Lung microvascular endothelial cell (primary cell): ENCODE measurements at regions not wholly inside any gene's neighbourhood (a gene's known extent, or its start where the extent isn't known, plus 50 kb on each side); places are given as distances from the start of the nearest gene placed in this dataset.

Source experiments
- DNase-seq, 2 donors: peaks; one replicate each; pipeline versions ENCODE4 v3.0.0 to v3.0.0-alpha.2; 2010; ENCODE audit warnings: low read depth in 2 of 2

DNA sequence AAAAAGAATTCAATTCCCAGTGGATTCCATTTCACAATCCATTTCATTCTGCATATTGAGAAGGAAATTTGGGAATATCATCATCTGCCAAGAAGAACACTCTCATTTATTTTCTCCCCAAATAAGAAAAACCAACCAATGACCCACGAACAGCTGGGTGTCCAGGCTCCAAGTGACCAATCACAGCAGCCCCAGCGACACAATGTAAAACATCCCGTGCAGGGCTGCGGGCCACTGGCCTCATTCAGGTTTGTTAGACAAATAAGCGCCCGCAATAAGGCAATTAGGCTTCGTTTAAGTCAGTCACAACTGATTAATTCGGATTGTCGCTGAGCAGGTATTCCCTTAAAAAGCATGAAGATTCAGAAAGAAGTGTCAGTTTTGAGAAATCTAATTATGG, 378.6 kb downstream of the EIPR1 start:
- DNase-seq, result no peak

GRCh38 chr2:2993172-2993692, 384.4 kb downstream of the EIPR1 start:
- no peak for DNase-seq

- DNase-seq, result no peak
These were observed 385.0 kb downstream of the EIPR1 start for GRCh38 chr2:2992634-2993033.

- no peak for DNase-seq
These were observed 392.6 kb downstream of the EIPR1 start for GRCh38 chr2:2985020-2985419.

DNA sequence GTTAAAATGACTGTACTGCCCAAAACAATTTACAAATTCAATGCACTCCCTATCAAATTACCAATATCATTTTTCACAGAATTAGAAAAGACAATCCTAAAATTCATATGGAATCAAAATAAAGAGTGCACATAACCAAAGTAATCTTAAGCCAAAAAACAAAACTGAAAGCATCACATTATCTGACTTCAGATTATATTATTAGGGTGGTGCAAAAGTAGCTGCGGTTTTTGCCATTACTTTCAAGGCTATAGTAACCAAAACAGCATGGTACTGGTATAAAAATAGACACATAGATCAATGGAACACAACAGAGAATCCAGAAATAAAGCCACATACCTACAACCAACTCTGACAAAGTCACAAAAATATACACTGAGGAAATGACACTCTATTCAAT, 396.6 kb downstream of the EIPR1 start:
- no peak for DNase-seq

DNA sequence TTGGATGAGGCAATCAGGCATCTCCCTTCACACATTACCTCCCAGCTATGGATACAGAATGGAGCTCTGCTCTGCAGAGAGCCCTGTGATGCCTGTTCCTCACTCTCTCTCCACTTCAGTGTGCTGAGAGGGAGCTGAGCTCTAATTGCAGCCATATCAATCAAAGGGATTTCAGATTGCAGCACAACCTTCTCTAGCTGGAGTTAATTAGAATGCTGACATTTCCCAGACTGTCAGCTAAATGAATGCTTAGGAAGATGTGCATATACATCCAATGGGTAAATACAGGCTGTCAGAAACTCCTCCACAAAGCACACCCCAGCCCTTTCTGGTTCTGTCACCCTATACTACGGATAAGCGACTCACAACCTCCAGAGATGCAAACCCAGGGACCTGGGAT, 402.6 kb downstream of the EIPR1 start:
- DNase-seq, result no peak

DNA sequence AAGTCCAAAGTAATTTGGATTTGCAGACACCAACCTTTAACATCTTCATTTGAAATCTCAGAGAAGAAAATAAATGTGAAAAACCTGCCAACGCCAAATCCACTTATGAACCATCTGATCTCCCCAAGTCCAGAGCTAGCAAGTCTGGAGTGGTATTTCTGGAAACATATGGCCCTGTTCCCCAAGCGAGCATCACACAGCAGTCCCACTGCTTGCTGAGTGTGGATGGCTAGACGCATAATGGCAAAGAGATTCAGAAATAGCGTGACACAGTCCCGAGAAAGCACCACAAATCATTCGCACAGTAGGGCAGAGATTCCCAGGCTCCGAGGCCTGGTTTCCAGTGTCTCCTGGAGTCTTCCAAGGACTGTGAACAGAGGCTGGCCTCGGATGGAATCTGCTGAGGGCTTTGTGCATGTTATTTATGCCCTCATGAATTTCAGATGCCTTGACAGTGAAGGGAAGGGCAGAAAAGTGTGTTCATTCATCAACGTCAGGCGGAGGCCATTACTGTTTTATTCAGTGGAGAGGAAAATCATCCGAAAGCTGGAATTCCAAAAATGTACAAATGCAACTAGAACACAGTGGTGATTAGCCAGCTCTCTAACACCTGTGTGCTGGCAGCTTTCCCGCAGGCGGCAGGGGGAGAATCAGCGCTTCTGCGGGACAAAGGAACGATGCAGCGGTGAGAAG, 417.0 kb downstream of the EIPR1 start:
- no peak for DNase-seq

GRCh38 chr2:2950403-2950952, 427.1 kb downstream of the EIPR1 start:
- DNase-seq, result no peak

GRCh38 chr2:2947406-2947805, 430.2 kb downstream of the EIPR1 start:
- DNase-seq, result no peak

DNA sequence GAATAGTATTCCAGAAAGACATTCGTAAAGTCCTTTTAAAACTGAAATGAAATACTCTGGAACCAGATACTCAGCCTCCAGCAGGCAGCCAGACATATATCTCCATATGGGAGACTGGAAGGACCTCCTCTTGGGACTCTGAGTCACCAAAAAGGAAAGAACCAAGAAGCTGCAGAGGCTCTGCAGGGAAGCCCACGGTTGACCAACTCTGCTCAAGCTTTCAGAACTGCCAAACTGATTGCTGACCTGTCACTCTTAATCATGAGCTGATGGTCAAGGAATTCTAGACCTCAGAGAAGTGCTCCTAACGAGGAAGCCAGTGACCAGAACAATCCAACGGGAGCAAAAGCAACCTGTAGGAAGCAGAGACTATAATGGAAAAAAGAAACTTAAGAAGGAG, 434.7 kb downstream of the EIPR1 start:
- no peak for DNase-seq

GRCh38 chr2:2942225-2942624, 435.4 kb downstream of the EIPR1 start:
- DNase-seq, result no peak

DNA sequence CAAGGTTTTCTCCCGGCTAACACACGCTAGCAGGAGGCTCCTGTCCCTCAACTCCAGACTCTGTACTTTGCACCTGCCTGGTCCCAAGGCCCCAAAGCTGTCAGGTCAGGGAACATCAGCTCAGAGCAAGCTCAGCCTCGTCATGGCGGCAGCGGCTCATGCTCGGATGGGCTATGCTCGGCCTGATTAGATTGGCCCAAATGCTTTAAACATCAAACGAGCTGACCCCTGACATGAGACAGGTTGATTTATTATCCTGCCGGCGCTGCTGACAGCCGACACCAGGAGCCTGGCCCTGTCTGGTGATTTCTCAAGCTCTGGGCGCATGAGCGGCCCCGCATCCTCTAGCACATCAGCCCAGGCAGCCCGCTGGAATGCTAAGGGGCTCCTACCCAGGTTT, 436.4 kb downstream of the EIPR1 start:
- DNase-seq, result no peak

GRCh38 chr2:2940702-2941101, 436.9 kb downstream of the EIPR1 start:
- DNase-seq, result no peak

GRCh38 chr2:2940061-2940460, 437.6 kb downstream of the EIPR1 start:
- no peak for DNase-seq

- no peak for DNase-seq
These were observed 438.4 kb downstream of the EIPR1 start for GRCh38 chr2:2939078-2939795.

DNA sequence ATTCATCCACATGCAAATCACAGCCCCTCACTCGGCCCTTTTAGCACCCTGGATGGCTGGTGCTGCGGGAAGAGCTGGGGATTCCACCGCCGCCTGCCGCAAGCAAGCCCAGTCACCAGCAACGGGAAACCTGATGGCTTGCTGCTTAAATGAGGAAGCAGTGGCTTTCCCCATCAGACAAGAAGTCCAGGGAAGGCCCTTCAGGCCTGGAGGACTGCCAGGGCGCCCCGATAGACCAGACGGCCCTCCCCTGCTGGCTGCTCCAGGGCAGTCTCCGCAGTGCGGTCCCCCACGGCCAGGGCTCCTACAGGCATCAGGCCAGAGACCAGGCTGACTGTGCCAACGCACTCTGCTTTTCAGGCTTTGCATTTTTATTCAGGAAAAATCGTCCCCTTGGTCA, 439.1 kb downstream of the EIPR1 start:
- no peak for DNase-seq

- DNase-seq, result no peak
These were observed 442.0 kb downstream of the EIPR1 start for GRCh38 chr2:2935445-2936149.

DNA sequence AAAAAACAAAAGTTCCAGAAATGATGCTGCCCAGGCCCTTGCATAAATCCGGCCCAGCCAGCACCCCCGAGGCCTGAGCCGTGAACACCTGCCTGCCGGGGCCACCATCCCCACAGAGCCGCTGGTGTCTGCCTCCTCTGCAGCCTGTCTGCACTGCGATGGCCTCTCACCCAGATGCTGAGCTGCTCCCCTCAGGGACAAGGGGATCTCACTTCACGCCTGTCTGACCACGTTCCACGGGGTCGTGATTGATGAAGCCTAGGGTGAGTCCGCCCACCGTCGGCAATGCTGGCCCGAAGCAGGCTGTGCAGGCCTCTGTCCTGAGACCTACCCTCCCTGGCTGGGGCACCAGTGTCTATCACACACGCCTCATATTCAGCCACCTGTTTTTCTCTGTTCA, 444.2 kb downstream of the EIPR1 start:
- no peak for DNase-seq

GRCh38 chr2:2932692-2933305, 444.8 kb downstream of the EIPR1 start:
- DNase-seq, result no peak

- DNase-seq, result no peak
These were observed 445.4 kb downstream of the EIPR1 start for GRCh38 chr2:2932189-2932588.

- DNase-seq, result no peak
These were observed 446.1 kb downstream of the EIPR1 start for GRCh38 chr2:2931318-2932075.
